Bronchial epithelial cell (primary cell): ENCODE measurements at regions not wholly inside any gene's neighbourhood (a gene's known extent, or its start where the extent isn't known, plus 50 kb on each side); places are given as distances from the start of the nearest gene placed in this dataset.

Source experiments
- DNase-seq: peaks from one replicate; pipeline ENCODE4 v3.0.0-alpha.2; 2010; ENCODE audit warnings: low read depth
- FAIRE-seq: peaks from 2 replicates; lab custom pipeline; 2011; peaks lifted over from hg19 to GRCh38; lab: Jason Lieb, UNC
- H3K27me3 ChIP-seq: 2 replicates; pipeline ENCODE4 v1.5.1; 2011; ENCODE audit warnings: low read length; ENCODE audit not compliant: control insufficient read depth, insufficient read depth
- H3K36me3 ChIP-seq: 2 replicates; pipeline ENCODE4 v1.5.1; 2011; ENCODE audit warnings: low read length; ENCODE audit not compliant: control insufficient read depth, insufficient read depth
- H3K4me3 ChIP-seq: 2 replicates; pipeline ENCODE4 v1.5.1; 2011; ENCODE audit warnings: mild to moderate bottlenecking, low read depth, low read length, control low read depth
- CTCF ChIP-seq: IDR thresholded peaks from 2 replicates; pipeline ENCODE4 v1.5.1; 2011; ENCODE audit warnings: mild to moderate bottlenecking, moderate library complexity, low read length, control low read depth, inconsistent platforms; ENCODE audit not compliant: insufficient read depth, severe bottlenecking

- H3K4me3 ChIP-seq, result no peak overlapping the region
- H3K36me3 ChIP-seq, result no peaks in the 10 kb centered on the region
- FAIRE-seq (no peak), DNase-seq (no peak)
- H3K27me3 ChIP-seq, result no peaks in the 10 kb centered on the region
- no peak for TF ChIP-seq CTCF
Observed at GRCh38 chr4:23291139-23291538, 598.4 kb downstream of the GBA3 start.

- TF ChIP-seq CTCF, result no peak
- H3K4me3 ChIP-seq, result no peak overlapping the region
- no peaks in the 10 kb centered on the region for H3K27me3 ChIP-seq
- peak; percentile 89 for DNase-seq
- no peaks in the 10 kb centered on the region for H3K36me3 ChIP-seq
- FAIRE-seq, result no peak
Observed at GRCh38 chr4:23290656-23291055, 597.9 kb downstream of the GBA3 start.

GRCh38 chr4:23279377-23279986 is 586.7 kb downstream of the GBA3 start:
- FAIRE-seq, result no peak
- DNase-seq, result peak; percentile 72

GRCh38 chr4:23278845-23279244 is 586.1 kb downstream of the GBA3 start:
- no peaks in the 10 kb centered on the region for H3K36me3 ChIP-seq
- H3K4me3 ChIP-seq, result no peak overlapping the region
- H3K27me3 ChIP-seq, result no peaks in the 10 kb centered on the region
- DNase-seq, result no peak
- FAIRE-seq, result no peak
- TF ChIP-seq CTCF, result no peak

More at GRCh38 chr4:23279377-23279986, 586.7 kb downstream of the GBA3 start:
- Histone ChIP-seq H3K4me3 (no peak overlapping the region), H3K36me3 (no peaks in the 10 kb centered on the region), H3K27me3 (no peaks in the 10 kb centered on the region)
- no peak for TF ChIP-seq CTCF

- TF ChIP-seq CTCF, result no peak
- Histone ChIP-seq H3K36me3 (no peaks in the 10 kb centered on the region), H3K27me3 (no peaks in the 10 kb centered on the region), H3K4me3 (no peak overlapping the region)
- no peak for DNase-seq
- peak; percentile 75 for FAIRE-seq
Observed at GRCh38 chr4:23276076-23276475, 583.3 kb downstream of the GBA3 start.

- H3K4me3 ChIP-seq, result no peak overlapping the region
- H3K36me3 ChIP-seq, result no peaks in the 10 kb centered on the region
- TF ChIP-seq CTCF, result no peak
- no peaks in the 10 kb centered on the region for H3K27me3 ChIP-seq
- no peak for FAIRE-seq
- DNase-seq, result no peak
Observed at GRCh38 chr4:23269566-23269965, 576.8 kb downstream of the GBA3 start.
